ENCODE measurements at regions not wholly inside any gene's neighbourhood (a gene's known extent, or its start where the extent isn't known, plus 50 kb on each side); places are given as distances from the start of the nearest gene placed in this dataset.

GRCh38 chr6:23518294-23518693 is 607.7 kb upstream of the NRSN1 start:
- TF ChIP-seq, protein P1, sequence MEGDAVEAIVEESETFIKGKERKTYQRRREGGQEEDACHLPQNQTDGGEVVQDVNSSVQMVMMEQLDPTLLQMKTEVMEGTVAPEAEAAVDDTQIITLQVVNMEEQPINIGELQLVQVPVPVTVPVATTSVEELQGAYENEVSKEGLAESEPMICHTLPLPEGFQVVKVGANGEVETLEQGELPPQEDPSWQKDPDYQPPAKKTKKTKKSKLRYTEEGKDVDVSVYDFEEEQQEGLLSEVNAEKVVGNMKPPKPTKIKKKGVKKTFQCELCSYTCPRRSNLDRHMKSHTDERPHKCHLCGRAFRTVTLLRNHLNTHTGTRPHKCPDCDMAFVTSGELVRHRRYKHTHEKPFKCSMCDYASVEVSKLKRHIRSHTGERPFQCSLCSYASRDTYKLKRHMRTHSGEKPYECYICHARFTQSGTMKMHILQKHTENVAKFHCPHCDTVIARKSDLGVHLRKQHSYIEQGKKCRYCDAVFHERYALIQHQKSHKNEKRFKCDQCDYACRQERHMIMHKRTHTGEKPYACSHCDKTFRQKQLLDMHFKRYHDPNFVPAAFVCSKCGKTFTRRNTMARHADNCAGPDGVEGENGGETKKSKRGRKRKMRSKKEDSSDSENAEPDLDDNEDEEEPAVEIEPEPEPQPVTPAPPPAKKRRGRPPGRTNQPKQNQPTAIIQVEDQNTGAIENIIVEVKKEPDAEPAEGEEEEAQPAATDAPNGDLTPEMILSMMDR (IDR thresholded peaks at IDR 0.05 in 8 of 11, conservative IDR thresholded peaks at IDR 0.05 in 3 of 11) = no peak
- TF ChIP-seq POLR2AphosphoS5 (IDR thresholded peaks at IDR 0.05) (no peak), POLR2A (IDR thresholded peaks at IDR 0.05) (no peak)
- H3K27me3 ChIP-seq (replicated peaks in 1 of 7) = no peaks in the 10 kb centered on the region
- H3K4me3 ChIP-seq = no peak overlapping the region
- DNase-seq = no peak
- no peak overlapping the region for H3K27ac ChIP-seq
- intact Hi-C loops (cut with DNase I; ENCODE audit: low total_unique reads) = no loop called here
- no peaks in the 10 kb centered on the region for H3K4me1 ChIP-seq
- no peaks in the 10 kb centered on the region for H3K36me3 ChIP-seq
- no peaks in the 10 kb centered on the region for H3K9me3 ChIP-seq
- 84 to 92% (median 88%) methylated on average over 6 of the region's 6 CpGs for WGBS, 5 donors

- Histone ChIP-seq H3K4me3 (no peak overlapping the region), H3K9me3 (no peaks in the 10 kb centered on the region), H3K27ac (no peak overlapping the region), H3K4me1 (no peaks in the 10 kb centered on the region), H3K36me3 (no peaks in the 10 kb centered on the region), H3K27me3 (replicated peaks in 1 of 7) (no peaks in the 10 kb centered on the region)
- DNase-seq = no peak
- TF ChIP-seq POLR2A (IDR thresholded peaks at IDR 0.05) = no peak
- TF ChIP-seq, protein P1 (IDR thresholded peaks at IDR 0.05 in 8 of 11, conservative IDR thresholded peaks at IDR 0.05 in 3 of 11) = no peak
- no peak for TF ChIP-seq POLR2AphosphoS5 (IDR thresholded peaks at IDR 0.05)
- WGBS, 5 donors = 44 to 61% (median 54%) methylated on average over 11 of the region's 11 CpGs
- intact Hi-C loops (cut with DNase I; ENCODE audit: low total_unique reads) = no loop called here
Observed at GRCh38 chr6:23522792-23523547, 603.0 kb upstream of the NRSN1 start.

DNA sequence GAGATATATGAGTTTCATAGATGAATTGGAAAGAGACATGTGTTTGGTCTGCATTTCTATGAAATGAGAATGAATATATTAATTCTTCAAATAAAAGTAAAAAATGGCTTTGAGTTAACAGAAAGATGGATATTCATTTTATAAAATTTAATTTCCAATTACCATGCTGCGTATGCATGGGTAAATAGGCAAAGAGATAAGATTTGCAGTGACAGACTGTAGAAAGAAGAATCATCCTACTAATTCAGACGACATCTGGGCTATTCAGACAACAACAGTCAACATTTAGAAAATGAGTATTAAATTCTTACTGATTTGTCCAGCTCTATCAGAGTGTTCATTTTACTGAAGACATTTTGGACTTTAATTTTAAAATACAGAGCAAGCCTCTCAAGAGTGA is 602.2 kb upstream of the NRSN1 start:
- no peaks in the 10 kb centered on the region for H3K27me3 ChIP-seq (replicated peaks in 1 of 7)

DNA sequence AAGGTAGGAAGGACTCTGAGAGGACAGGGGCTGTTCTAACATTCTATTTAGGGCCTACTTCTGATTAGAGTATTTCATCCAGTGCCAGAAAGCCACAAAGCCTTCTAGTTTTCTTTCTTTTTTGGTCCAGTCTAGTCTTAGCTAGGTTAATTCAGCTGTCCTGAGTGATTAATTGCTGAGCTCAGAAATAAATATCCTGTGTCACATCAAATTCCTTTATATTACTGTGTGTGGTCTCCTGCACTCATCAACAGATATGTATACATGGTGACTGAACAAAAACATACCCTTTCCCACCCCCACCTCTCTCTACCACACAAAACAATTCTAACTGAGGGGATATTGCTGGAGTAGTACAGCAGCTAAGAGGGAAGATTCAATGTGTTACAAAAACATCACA is 601.5 kb upstream of the NRSN1 start:
- intact Hi-C loops (cut with DNase I; ENCODE audit: low total_unique reads) = no loop called here
- H3K27ac ChIP-seq = no peak overlapping the region
- H3K27me3 ChIP-seq (replicated peaks in 1 of 7) = no peaks in the 10 kb centered on the region
- H3K36me3 ChIP-seq = no peaks in the 10 kb centered on the region
- H3K4me1 ChIP-seq = no peaks in the 10 kb centered on the region
- TF ChIP-seq POLR2AphosphoS5 (IDR thresholded peaks at IDR 0.05) (no peak), POLR2A (IDR thresholded peaks at IDR 0.05) (no peak)
- TF ChIP-seq, protein P1 (IDR thresholded peaks at IDR 0.05 in 8 of 11, conservative IDR thresholded peaks at IDR 0.05 in 3 of 11) = no peak
- no peak overlapping the region for H3K4me3 ChIP-seq
- H3K9me3 ChIP-seq = no peaks in the 10 kb centered on the region
- no peak for DNase-seq

More for the DNA sequence above, 602.2 kb upstream of the NRSN1 start:
- intact Hi-C loops (cut with DNase I; ENCODE audit: low total_unique reads) = no loop called here
- Histone ChIP-seq H3K36me3 (no peaks in the 10 kb centered on the region), H3K9me3 (no peaks in the 10 kb centered on the region), H3K4me3 (no peak overlapping the region), H3K4me1 (no peaks in the 10 kb centered on the region), H3K27ac (no peak overlapping the region)
- 76 to 95% (median 88%) methylated on average over 2 of the region's 2 CpGs for WGBS, 5 donors
- DNase-seq = no peak
- TF ChIP-seq POLR2A (IDR thresholded peaks at IDR 0.05) (no peak), POLR2AphosphoS5 (IDR thresholded peaks at IDR 0.05) (no peak)
- TF ChIP-seq, protein P1 (IDR thresholded peaks at IDR 0.05 in 8 of 11, conservative IDR thresholded peaks at IDR 0.05 in 3 of 11) = no peak
